Activated naive CD4-positive, alpha-beta T cell (primary cell): ENCODE measurements at regions not wholly inside any gene's neighbourhood (a gene's known extent, or its start where the extent isn't known, plus 50 kb on each side); places are given as distances from the start of the nearest gene placed in this dataset.
"Not testable (repeated sequence)": the region's sequence is repeated elsewhere in the genome, so short reads cannot be mapped to it uniquely, and the experiment has no call there.

ENCODE experiments used
- DNase-seq, 4 experiments: peaks; one replicate each; lab custom pipeline; 2025; lab: John Stamatoyannopoulos, UW

DNA sequence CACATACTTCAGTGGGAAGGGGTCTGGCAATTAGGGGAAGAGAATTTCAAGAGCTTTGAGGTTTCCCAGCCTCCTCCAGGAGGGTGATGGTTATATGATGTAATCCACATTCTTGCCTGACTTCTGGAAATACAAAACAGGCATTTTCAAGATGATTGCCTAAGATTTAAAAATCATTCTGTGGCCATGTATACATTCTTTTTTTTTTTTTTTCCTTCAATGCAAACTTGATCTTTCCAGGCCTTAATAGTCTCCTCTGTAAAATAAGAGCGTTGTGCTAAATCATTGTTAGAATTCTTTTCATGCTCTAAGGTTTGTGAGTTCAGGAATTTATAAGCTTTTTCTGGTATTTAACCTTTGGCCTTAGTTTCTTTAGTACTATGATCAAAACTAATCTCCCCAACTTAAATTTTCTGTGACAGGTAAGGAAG, 192.3 kb upstream of the HMCN1 start:
- DNase-seq: no peak

- no peak for DNase-seq
Observed at GRCh38 chr1:185540295-185540694, 193.9 kb upstream of the HMCN1 start.

- no peak for DNase-seq
Observed at GRCh38 chr1:185539277-185539943, 194.8 kb upstream of the HMCN1 start.

DNA sequence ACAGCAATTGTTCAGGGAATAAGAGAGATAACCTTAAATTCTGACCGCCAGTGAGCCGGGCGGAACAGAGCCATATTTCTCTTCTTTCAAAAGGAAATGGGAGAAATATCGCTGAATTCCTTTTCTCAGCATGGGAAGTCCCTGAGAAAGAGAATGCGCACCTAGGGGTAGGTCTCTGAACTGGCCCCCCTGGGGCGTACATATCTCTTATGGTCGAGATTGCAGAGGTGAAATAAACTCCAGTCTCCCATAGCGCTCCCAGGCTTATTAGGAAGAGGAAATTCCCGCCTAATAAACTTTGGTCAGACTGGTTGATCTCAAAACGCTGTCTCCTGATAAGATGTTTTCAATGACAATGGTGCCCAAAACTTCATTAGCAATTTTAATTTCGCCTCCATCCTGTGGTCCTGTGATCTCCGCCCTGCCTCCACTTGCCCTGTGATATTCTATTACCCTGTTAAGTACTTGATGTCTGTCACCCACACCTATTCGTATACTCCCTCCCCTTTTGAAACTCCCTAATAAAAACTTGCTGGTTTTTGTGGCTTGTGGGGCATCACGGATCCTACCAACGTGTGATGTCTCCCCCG, 195.8 kb upstream of the HMCN1 start:
- DNase-seq: not testable (repeated sequence)

DNA sequence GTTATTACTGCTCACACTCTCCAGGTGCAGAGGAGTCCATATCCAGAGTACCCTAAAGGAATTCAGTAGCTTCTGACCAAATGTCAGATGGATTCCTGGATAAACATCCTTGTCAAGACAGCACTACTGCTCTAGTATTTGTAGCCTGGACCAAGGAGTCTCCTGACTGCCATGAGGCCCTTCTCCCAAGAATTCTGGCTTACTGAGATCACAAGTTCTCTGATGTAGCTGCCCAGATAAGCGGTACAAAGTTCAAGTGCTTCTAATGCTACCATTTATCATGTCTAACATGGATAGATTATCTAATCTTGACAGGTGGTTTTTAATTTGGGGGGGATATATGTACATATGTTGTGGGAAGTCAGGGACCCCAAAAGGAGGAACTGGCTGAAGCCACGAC, 196.6 kb upstream of the HMCN1 start:
- no peak for DNase-seq

GRCh38 chr1:185536165-185536920, 197.8 kb upstream of the HMCN1 start:
- no peak for DNase-seq

GRCh38 chr1:185535621-185536020, 198.6 kb upstream of the HMCN1 start:
- no peak for DNase-seq

DNA sequence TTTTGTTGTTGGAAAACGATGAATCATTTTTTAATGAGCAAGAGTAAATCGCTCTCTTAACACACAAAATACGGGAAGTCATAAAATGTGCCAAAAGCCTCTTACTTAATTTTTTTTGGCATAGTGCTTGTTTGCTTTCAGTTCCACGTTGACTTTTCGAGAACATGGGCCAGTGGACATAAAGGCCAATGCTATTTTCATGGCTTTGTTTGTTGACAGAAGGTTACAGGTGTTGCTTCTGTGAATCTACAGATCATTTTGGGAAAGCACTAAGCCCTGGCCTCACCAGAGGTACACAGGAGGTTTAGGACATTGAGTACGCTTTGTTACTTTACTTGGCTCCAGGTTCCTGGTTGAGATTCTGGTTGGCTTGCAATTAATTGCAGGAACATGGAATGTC, 199.4 kb upstream of the HMCN1 start:
- DNase-seq: no peak

DNA sequence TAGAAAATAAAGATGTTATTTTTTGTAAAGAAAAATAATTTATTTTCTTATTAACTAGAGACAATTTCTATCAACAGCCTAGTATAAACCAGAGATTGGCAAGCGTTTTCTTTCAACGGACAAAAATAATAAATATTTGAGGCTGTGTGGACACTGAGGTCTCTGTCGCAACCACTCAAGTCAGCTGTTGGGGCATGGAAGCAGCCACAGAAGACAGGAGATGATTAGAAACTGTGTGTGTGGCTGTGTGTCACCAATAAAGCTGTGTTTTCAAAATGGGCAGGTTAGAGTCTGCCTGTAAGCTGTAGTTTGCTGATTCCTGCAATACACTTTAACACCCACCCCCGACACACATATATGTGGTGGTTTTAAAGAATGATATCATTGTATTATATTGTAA, 200.6 kb upstream of the HMCN1 start:
- DNase-seq: no peak

GRCh38 chr1:185532856-185533255, 201.3 kb upstream of the HMCN1 start:
- DNase-seq: no peak

DNA sequence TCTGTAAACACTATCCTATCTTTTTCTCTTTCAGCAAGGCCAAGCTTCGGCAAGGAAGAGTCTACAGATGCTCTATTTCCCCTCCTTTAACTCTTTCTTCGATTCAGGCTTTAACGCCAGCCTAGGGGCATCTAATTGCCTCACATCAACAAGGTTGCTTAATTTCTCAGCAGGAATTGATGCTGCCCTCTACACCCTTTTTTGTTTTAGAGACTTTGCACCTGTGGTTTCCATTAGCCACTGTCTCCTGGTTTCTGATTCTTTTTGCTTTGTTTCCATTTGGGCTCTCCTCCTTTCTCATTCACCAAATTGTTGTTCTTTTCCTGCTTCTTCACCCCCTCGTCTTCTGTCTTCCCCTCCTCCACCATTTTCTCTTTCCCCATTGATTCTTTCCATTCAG, 202.4 kb upstream of the HMCN1 start:
- DNase-seq: no peak

- DNase-seq: no peak
Observed at GRCh38 chr1:185530215-185530614, 204.0 kb upstream of the HMCN1 start.

GRCh38 chr1:185529673-185530072, 204.5 kb upstream of the HMCN1 start:
- DNase-seq: no peak

DNA sequence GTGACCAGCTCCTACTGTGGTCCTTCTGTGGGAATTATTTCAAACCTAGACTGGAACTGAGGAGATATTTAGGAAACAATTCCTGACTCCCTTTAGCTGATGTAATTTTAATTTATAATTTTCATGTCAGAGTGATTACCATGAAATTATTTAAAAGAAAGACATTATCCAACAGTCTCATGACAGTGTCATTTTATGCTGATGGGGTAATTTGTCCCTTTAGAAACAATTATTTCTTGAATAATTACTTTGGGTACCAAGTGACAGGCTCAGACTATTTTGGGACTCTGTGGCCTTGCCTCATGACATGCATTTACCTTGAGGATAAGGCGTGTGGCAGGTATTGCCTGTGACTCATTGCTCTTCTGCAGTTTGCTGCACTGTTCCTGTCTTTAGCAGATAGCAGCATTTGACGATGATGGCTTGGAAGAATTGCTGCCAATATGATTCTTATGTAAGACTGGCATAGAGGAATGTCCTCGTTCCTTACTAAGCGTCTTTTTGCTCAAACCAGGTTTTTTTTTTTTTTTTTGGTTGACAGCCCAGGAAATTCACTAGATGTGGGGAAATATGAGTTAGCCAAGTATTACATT, 206.0 kb upstream of the HMCN1 start:
- DNase-seq: no peak

DNA sequence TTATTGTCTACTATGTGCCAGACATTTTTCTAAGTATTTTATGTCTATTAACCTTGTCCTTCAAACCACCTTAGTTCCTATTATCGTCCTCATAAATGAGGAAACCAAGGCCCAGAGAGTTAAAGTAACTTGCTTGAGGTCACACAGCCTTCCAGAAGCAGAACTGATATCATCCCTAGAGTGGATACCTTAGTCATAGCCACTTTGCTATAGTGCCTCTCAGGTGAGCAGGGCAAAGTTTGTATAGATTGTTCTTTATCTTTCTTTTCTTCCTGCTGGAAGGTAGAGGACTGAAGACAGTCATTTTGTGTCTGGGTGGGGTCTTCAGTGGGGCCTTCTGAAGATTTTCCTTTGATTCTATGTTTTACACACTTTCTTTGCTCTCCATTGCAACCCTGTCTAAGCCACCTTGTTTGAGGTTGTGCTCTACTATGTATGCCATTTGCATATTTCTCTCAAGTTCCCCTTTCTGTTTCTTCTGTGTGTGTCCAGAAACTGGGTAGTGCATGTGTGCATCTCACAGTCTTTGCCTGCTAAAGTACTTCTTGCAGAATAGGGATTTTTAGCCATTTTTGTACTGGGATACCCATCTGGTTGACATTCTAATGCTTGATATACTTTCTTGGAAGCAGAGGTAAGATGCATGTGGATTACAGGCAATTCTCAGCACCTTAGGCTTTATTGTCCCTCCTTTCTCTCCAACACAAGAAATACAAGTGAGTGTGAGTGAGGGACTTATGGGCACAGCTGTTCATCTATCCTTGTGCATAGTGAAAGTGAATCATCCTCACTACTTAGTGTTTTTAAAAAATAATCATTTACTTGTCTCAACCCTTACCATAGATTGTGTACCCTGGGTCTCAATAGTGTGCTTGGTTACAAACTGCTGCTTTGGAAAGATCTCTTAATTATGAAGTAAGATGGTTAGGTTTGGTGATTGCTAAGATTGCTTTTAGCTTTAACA, 207.6 kb upstream of the HMCN1 start:
- DNase-seq: no peak

DNA sequence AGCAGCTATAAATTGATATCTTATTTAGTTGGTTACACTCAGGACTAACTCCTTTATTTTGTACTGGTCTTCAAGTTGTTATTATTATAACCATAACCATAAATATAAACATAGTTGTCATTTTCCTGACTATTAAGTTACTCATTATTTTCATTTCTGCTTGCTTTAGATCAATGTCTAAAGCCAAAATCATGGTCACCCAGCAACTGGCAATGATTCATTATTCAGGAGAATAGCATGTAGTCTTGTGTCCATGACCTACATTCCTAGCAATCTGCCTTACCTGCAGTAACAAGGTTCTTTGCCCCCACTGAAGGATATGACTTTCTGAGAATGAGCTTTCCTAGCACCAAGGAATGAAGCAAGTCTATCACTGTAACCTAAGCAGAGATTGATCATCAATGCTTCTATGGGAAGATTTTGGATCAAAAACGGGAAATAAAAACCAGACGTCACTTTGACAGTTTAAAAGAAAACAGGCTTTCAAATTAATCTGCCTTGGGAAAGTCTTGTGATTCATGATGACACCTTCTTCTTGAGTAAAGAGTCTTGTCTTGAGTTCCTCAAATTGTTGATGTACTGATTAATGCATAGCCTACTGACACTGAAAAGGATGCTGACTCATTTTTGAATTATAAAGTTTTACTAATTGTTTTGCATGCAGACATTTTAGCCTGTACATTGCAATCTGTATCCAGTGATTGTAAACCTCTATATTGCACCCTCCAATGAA, 203.3 kb upstream of the IVNS1ABP start:
- no peak for DNase-seq

DNA sequence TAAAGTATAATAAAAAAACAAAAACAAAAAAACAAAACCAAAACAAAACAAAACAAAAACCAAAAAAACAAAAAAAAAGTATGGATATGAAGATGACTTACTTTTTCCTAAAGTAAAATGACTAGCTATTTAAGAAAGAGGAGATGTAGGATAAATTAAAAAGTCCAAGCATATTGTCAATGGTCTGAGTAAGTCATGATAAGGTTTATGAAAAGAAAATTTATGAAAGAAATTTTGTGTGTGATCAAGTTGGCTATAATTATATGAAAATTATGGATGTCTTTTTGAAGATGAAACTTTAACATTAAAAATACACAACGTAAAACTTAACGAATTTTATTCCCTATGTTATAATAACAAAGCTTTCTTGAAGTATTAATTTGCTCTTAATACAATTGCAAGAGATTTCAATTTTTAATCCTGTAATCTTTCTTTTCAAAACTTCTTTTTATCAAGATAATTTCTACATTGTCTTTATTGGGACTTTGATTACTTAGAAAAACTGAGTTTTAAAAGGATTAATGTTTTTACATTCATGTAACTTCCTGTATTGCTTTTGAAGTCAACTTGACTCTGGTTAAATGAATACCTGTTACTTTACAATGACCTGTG, 200.9 kb upstream of the IVNS1ABP start:
- no peak for DNase-seq

DNA sequence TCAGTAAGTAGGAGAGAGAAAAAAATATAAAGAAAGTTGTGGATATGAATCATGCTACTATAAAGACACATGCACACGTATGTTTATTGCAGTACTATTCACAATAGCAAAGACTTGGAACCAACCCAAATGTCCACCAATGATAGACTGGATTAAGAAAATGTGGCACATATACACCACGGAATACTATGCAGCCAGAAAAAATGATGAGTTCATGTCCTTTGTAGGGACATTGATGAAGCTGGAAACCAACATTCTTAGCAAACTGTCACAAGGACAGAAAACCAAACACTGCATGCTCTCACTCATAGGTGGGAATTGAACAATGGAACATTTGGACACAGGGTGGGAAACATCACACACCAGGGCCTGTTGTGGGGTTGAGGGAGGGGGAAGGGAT, 200.3 kb upstream of the IVNS1ABP start:
- DNase-seq: not testable (repeated sequence)

- DNase-seq: no peak
Observed at GRCh38 chr1:185515696-185516095, 198.7 kb upstream of the IVNS1ABP start.

- DNase-seq: no peak
Observed at GRCh38 chr1:185514311-185514710, 197.3 kb upstream of the IVNS1ABP start.

GRCh38 chr1:185512442-185512841, 195.4 kb upstream of the IVNS1ABP start:
- no peak for DNase-seq
